LNCAP (cell line): ENCODE measurements at regions not wholly inside any gene's neighbourhood (a gene's known extent, or its start where the extent isn't known, plus 50 kb on each side); places are given as distances from the start of the nearest gene placed in this dataset.

ENCODE experiments used
- TF ChIP-seq, protein P1 (sequence below): fragments of 450-650 bp; IDR thresholded peaks from 2 replicates; pipeline ENCODE4 v1.5.1; 2017; ENCODE audit warnings: mild to moderate bottlenecking

GRCh38 chr9:102202126-102202525, 463.7 kb upstream of the GRIN3A start:
- TF ChIP-seq, protein P1, sequence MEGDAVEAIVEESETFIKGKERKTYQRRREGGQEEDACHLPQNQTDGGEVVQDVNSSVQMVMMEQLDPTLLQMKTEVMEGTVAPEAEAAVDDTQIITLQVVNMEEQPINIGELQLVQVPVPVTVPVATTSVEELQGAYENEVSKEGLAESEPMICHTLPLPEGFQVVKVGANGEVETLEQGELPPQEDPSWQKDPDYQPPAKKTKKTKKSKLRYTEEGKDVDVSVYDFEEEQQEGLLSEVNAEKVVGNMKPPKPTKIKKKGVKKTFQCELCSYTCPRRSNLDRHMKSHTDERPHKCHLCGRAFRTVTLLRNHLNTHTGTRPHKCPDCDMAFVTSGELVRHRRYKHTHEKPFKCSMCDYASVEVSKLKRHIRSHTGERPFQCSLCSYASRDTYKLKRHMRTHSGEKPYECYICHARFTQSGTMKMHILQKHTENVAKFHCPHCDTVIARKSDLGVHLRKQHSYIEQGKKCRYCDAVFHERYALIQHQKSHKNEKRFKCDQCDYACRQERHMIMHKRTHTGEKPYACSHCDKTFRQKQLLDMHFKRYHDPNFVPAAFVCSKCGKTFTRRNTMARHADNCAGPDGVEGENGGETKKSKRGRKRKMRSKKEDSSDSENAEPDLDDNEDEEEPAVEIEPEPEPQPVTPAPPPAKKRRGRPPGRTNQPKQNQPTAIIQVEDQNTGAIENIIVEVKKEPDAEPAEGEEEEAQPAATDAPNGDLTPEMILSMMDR, result no peak

DNA sequence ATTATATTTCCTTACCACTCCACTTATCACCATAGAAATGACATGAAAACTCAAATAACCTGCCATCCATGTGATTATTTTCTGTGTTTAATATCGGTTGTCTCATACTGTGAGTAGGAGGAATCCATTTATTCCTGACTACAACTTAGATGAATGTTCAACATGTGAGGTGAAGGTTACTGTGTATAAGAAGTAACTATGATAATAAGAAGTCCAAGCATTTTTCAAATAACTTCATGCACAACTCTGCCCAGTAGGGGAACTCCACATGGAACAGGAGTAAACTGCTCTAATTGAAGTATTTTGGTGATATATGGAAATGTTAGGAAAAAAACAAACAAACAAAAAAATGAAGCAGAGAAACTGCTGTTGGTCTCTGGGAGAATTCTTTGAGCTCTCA, 447.5 kb upstream of the GRIN3A start:
- TF ChIP-seq, protein P1, result peak; percentile 12; the same call in 1 of the 2 replicates

DNA sequence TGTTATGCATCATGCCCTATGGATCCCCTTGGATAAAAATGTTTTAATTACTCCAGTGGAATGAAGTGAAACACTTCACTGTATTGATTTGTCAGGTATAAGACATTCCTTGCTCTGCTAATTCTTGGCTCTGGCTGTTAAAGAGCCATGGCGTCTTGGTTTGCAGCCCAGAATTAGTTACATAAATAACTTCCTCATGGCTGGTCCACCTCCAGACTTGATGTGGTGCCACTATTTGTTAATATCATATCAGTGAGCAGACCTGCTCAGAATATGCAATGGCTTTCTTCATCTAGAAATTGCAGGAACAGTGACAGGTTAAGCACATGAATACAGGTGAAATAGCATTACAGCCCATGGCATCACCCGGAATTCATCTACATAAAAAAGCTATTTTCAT, 446.9 kb upstream of the GRIN3A start:
- TF ChIP-seq, protein P1, result no peak

- TF ChIP-seq, protein P1, result no peak
These were observed 440.4 kb upstream of the GRIN3A start for GRCh38 chr9:102178811-102179210.

GRCh38 chr9:102164247-102164646, 425.8 kb upstream of the GRIN3A start:
- TF ChIP-seq, protein P1, result no peak

DNA sequence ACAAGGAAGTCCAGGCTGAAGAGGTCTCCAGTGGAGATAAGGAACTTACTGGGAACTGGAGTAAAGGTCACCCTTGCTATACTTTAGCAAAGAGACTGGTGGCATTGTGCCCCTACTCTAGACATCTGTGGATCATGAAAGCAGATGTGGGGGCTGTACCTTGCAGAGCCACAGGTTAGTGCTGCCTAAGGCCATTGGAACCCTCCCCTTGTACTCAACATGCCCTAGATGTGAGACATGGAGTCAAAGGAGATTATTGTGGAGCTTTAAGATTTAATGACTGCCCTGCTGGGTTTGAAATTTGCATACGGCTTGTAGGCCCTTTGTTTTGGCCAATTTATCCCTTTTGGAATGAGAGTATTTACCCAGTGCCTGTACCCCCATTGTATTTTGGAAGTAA, 397.3 kb upstream of the GRIN3A start:
- TF ChIP-seq, protein P1, result no peak

GRCh38 chr9:102124465-102124864, 386.0 kb upstream of the GRIN3A start:
- TF ChIP-seq, protein P1, result no peak

GRCh38 chr9:102114557-102114956, 376.1 kb upstream of the GRIN3A start:
- TF ChIP-seq, protein P1, result no peak
